Anterior cingulate cortex (tissue), 58 donors: ENCODE measurements at regions not wholly inside any gene's neighbourhood (a gene's known extent, or its start where the extent isn't known, plus 50 kb on each side); places are given as distances from the start of the nearest gene placed in this dataset.

ENCODE experiments used
- DNase-seq, 58 donors: peaks; one replicate each; lab custom pipeline; 2025; lab: John Stamatoyannopoulos, UW

DNA sequence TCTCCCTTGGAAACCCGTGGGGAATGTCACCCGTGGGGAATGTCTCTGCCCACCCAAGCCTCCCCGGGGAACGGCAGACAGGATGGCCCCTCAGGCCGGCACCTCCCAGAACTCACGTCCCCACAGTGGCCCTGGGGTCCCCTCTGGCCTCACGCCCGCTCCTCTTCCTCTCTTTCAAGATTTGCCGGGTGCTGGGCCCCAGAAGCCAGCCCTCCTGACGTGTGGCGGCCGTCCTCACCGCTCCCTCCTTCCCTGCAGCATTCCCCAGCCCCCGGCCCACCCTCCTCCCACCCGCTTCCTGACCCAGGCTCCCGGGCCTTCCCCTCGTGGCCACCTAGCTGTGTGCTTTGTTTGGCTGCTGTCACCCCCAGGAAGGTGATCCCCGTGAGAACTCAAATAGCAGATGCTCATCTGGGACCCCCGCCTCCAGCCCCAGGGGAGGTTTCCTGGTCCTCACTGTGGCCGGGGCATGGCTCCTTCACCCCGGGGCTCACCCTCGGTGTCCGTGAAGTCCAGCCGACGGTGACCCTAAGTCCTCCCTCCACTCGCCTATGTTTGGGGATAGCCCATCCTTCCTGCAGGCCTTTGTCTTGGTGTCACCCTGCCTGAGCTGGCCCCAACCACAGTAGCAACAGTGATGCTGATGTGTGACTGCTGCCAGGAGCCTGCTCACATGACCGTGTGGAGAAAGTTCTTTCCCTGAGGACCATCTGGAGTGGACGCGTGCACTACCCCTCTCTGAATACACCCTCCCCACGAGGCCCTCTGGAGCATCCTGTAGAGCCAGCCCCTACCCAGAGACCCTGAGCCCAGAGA is 163.3 kb upstream of the IER5L start:
- no peak for DNase-seq

DNA sequence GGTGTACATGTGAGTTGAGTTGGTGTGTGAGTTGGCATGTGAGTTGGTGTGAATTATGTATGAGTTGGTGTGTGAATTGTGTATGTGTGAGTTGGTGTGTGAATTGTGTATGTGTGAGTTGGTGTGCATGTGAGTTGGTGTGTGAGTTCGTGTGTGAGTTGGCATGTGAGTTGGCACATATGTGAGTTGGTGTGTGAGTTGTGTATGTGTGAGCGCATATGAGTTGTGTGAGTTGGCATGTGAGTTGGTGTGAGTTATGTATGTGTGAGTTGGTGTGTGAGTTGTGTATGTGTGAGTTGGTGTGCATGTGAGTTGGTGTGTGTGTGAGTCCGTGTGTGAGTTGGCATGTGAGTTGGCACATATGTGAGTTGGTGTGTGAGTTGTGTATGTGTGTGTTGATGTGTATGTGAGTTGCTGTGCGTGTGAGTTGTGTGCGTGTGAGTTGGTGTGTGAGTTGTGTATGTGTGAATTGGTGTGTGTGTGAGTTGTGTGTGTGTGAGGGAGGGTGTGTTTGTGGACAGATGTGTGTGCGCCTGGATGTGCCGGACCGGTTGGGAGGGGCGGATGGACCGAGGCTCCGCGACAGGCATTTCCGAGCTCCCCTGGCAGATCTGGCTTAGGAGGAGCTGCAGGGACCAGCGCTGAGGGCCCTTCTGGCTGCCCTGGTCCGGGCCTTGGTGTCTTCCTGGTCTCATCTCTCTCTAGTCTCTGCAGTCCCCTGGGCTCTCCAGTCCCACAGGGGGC is 162.5 kb upstream of the IER5L start:
- DNase-seq, result no peak

DNA sequence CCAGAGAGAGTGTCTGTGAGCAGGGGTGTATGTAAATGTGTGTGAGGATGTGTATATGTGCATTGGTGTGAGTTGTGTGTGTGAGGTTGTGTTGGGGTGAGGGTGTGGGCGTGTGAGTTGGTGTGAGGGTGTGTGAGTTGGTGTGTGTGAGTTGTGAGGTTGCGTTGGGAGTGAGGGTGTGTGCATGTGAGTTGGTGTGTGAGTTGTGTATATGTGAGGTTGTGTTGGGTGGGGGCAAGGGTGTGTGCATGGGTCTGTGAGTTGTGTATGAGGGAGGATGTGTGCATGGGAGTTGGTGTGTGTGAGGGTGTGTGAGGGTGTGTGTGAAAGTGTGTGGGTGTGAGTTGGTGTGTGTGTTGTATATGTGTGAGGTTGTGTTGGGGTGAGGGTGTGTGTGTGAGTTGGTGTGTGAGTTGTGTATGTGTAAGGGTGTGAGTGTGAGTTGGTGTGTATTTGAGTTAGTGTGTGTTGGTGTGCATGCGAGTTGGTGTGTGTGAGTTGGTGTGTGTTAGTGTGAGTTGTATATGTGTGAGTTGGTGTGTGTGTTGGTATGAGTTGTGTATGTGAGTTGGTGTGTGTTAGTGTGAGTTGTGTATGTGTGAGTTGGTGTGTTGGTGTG is 161.6 kb upstream of the IER5L start:
- DNase-seq, result no peak

DNA sequence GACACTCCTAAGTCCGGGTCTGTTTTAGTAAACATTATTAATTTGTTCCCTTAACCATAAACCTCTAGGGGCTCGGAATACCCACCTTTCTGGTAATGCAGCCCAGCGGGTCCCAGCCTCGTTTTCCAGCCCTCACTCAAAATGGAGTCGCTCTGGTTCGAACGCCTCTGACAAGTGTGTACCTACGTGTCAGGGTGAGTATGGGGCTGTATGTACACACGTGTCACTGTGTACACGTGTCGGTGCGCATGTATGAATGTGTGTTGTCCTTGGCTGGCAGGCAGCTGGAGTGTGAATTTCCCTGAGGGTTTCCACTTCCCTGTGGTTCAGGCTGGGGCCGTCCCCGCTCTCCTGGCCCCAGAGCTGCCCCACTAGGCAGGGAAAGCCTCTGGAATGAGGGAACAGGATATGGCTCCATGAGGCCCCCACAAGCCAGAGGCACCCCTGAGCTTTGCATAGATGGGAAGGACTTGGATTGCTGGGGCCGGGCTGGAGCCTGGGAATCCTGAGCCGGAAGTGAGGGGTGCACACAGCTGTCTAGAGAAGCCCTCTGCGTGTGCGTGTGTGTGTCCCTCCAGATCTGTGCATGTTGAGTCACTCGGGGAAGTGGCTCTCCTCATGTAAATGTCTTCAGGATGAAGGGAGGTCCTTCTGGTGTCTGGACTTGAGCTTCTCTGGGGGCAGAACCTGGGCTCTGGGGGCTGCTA is 160.8 kb upstream of the IER5L start:
- DNase-seq, result no peak

DNA sequence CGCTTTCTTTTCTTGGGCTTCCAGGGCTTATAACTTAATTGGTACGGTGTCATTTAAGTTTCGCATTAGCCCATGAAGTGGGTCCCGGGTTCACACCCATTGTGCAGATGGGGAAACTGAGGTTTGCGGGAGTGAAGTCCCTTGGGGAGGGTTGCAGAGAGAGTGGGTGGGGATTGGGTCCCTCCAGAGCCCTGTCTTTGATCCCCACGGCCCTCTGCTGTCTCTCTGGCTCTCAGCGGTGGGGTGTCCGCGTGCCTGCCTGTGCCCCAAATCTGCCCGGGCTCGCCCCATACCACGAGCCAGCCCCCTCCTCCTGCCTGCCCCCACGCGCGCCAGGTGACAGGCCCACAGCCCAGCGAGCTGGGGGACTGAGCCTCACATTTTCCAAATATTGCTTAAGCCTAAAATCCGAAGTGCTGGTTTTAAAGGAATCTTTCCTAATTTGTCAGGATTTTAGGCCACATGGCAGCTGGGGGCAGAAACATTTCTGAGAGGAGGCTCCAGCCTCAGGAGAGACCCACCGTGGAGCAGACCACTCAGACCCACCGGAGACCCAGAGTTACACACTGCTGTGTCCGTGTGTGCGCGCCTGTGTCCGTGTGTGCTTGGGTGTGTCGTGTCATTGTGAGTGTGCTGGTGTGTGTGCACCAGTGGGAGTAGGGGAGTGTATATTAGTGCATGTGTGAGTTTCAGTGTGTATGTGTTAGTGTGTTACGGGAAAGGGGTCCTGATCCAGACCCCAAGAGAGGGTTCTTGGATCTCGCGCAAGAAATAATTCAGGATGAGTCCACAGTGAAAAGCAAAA is 159.5 kb upstream of the IER5L start:
- DNase-seq, result peak in 1 of 58 donors; percentile 50

DNA sequence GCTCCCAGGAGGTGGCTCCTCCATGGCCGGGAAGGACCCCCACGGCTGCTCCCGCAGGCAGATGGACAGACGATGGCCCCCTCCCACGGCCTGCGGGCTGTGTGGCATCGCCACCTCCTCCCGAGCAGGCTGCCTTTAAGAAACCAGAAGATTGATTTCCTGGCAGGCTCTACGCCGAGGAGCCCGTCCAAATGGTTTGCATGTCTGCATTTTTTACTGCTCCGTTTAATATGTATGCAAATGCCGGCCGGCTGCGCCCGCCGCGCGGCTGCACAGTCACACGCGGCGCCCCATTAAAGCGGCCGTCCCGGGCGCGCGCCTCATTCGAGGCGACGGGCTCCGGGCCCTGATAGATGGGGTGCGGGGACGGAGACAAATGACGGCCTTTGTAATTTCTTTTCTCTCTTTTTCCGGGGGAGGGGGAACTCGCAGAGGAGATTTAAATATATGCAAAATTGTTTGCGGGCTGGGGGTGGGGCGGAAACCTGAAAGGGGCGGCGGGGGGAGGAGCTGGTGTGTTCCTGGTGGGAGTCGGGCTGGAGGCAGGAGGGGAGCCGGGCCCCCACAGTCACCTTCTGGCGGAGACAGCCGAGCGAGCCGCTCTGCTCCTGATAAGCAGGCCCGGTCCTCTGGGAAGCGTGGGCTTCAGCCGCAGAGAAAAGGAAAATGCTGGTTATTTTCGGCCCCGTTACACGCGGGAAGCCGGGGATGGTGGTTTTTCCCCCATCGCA is 158.7 kb upstream of the IER5L start:
- peak in 38 of 58 donors; percentile 24 to 72 (median 52) for DNase-seq

DNA sequence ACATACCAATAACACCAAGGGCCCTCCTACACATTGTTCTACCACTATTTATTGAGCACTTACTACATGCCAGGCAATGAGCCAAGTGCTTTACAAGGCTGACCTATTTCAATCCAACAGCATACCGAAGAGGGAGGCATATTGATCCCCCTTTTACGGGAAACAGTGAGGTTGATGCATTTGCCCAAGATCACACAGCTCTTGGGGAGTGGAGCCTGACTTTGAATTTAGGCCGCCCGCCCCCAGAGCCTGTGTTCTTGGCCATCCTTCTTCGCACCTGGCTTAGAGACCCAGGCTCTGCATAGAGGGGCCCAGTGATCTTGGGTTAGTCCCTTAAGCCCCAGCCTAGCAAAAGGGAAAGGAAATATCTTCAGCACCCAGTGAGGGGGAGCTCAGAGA is 158.1 kb upstream of the IER5L start:
- DNase-seq, result no peak

DNA sequence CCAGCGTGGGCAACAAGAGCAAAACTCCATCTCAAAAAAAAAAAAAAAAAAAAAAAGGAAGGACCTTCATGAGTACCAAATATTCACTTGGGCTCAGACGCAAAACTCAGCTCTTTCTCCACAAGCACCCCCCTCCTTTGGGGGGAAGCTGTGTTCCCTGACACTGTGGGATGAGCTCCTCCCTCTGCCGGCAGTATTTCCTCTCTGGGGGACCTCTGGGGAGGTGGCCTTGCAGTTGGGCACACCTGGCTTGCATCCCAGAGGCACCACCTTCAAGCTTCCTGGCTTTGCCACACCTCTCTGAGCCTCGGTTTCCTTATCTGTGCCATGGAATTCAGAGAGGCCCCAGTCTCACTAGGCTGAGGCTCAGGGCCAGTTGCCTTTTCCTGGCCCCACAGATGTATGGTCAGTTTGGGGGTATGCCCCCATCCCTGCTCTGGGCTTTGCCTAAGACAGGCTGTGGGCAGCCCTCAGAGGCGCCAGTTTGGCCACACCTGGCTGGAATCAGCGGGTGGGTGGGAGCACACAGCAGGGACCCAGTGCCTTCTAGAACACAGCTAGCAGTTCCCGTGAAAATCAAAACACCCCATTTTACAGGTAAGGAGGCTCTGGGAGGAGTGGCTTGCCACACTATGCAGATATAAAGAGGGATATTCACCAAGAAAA is 157.5 kb upstream of the IER5L start:
- DNase-seq, result peak in 1 of 58 donors; percentile 21

DNA sequence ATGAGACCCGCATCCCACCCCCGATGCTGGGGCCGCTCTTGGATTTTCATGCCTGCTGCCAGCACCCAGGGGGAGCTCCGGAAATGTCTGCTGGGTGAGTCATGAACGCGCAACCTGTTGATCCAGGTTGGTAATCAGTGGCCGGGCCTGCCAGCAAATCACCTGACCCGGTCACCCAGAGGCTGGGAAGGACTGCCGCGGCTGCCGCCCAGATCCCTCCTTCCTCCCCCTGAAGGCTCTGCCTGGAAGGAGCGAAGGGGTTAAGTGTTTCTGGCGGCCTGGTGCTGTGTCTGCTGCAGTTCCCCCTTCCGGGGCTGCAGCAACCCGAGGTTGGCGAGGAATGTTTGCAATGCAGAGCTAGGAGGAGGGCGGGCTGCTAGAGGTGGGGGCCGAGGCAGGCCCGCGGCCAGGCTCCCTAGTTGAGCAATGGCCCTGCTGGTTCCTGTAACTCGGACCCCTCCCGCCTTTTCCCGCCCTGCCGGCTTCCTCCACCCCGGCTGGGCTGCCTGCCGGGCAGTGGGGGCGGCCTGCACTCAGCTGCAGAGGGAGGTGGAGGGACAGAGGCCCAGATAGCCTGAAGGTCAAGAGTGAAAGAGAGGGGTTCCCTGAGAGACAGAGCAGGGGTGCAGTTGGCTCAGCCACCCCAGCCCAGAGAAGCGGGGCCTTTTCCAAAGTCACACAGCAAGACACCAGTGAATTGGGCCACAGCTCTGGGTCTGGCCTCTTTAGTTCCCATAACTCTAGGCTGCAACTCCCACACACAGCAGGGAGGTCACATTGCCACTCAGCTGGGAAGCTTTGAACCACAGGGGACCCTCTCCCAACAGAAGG is 156.3 kb upstream of the IER5L start:
- DNase-seq, result peak in 50 of 58 donors; percentile 29 to 88 (median 62)

DNA sequence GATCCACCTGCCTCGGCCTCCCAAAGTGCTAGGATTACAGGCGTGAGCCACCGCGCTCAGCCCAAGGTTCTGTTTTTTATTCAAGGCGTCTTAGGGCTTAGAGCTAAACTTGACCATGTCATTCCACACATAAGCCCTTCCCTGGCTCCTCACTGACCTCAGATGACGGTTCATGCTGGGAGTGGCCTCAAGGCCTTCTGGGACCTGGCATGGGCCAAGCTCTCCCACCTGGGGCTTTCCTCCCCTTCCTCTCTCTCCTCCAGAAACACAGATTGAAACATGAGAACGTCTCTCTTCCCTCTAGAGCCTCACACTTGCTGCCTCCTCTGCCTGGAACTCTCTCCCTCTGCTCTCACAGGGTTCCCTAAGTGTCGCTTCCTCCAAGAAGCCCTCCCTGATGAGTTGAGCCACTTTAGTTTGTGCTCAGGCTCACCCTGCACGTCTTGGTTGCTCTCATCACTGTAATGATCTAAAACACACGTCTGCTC is 155.6 kb upstream of the IER5L start:
- no peak for DNase-seq

DNA sequence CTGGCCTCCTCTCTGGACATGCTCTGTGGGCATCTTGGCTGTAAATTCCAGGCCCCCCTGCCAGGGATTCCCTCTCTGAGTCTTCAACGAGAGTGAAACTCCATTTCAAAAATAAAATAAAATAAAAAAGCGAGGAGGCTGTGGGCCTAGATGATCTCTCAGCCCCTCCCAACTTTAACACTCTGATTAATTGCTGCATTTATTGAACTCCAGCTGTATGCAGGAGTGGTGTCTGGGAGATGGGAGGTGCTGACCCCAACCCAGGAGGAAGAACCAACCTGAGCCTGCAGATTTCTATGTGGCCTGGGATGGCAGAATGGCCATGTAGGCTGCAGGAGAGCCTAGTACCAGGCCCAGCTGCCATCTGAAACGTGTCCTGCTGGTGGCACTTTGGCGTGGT is 154.5 kb upstream of the IER5L start:
- no peak for DNase-seq

DNA sequence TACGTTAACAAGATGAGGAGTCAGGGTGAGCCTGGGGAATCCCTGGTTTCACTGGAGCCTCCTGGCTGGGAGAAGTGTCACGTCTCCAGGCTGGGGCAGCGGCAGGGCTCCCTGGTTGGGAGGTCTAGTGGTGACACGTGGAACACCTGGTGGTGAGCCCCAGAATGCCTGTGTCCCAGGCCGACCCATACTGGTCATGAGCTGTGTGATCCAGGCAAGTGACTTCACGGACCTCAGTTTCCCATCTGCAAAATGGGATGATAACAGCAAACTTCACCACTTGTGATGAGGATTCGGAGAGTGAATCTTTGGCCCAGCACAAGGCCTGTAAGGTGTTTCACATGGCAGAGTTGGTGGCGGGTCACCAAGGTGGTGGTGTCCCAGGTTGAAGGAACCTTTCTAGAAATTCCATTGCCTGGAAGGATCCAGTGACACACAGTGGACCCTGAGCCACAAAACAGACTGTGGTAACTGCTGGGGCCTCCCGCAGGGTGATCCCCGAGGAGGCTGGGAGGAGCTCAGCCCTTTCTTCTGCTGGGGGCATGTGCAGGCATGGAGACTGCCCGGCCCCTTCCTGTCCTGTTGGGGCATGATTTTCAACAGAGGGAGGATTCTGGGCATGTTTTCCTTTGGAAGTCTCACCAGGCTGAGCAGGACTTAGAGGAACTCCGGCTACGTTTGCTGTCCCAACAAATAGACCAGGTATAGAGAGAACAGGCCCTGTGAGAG is 153.9 kb upstream of the IER5L start:
- no peak for DNase-seq

DNA sequence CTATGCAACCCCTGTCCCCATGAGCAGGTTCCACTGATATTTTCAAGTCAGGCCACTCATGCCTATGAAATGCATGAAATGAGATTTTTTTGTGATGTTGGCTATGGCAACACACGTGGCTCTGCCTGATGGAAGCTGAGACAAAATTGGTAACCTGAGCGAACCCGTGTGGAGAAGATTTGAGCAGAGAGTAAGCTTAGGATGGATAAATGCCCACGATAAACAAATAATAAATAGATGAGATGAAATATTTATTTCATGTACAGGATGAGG is 153.4 kb upstream of the IER5L start:
- no peak for DNase-seq

DNA sequence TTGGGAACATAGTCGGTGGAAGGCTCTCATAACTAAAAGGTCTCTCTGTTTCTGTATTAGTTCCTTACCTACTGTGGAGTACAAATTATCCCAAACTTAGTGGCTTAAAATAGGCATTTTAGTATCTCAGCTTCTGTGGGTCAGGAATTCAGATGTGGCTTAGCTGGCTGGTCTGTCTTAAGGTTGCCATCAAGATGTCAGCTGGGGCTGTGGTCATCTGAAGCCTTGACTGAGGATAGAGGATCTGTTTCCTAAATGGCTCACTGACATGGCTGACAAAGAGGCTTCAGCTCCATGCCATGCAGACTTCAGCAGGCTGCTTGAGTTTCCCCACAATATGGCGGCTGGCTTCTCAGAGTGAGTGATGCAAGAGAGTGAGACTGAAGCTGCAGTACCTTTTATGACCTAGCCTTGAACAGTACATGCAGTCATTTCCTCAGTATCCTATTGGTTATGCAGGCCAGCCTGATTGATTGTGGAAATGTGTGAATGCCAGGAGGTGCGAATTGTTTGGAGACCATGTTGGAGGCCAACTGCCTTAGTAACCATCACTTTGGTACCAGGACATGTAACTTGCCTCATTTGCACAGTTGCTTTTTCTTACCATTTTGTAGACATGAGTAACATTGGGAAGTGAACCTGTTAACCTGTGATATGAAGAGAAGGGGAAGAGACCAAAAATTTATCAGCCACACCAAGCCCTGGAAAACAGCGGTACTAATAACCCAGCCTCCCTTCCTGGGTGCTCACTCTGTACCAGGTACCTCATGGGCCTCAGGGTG is 152.8 kb upstream of the IER5L start:
- no peak for DNase-seq

DNA sequence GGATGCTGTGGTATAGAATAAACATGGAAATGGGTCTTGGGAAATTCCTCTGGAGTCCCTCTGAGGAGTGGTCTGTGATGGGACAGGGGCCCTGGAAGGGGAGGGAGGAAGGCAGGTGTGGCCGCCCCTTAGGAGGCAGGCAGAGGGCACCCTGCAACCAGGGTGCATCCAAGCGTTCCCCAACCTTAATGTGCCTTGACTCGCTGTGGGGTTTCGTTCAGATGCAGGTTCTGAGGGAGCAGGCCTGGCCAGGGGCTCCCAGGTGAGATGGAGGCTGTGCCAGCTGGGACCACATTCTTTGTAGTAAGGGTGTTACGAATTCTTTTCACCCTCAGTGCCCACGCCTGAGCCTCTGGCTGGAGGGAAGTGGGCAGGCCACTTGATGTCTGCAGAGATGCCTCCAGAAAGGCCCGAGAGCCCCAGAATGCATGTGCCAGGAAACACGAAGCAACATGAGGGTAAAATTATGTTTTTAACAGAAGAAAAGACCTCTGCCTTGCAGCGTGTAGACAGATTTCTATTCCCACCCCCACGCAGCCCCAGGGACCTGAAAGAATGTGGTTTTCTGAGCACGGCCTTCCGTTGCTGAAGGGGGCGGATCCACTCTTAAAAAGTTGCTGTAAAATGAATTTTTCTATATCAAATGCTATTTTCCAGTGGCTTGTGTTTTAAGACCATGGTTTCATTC is 150.4 kb upstream of the IER5L start:
- no peak for DNase-seq
